ENCODE measurements at regions not wholly inside any gene's neighbourhood (a gene's known extent, or its start where the extent isn't known, plus 50 kb on each side); places are given as distances from the start of the nearest gene placed in this dataset.

- no peak overlapping the region for H3K4me3 ChIP-seq (ENCODE audit: low read depth, poor library complexity, severe bottlenecking)
- no peak for DNase-seq (ENCODE audit: low spot score in 2 of 2)
- WGBS, 2 donors, result 86 to 93% methylated on average over 1 of the region's 1 CpG
- intact Hi-C loops (cut with DNase I; ENCODE audit: low total_unique reads), result no loop called here
- TF ChIP-seq CTCF (IDR thresholded peaks at IDR 0.05), result no peak
- TF ChIP-seq POLR2A (IDR thresholded peaks at IDR 0.05), result no peak
These were observed 129.7 kb downstream of the GPAM start for GRCh38 chr10:112053895-112054294.

DNA sequence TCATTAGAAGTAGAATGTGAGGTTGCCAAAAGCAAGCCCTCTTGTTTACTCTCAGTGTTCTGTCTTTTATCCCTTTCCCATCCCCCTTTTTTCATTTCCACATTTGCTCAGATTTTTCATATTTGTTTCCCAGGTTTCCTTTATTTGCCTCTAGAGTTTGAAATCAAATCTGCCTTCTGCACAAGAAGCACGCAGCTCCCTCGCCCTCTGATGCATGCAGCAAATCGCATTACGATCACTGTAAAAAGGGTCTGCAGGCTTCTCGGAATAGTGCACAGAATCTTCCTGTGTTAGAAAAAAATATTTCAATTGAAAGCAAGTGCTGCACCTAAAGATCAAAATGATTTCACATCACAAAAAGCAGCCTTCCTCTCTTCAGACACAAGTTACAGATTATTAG lies 129.0 kb downstream of the GPAM start:
- 95 to 97% methylated on average over 5 of the region's 5 CpGs for WGBS, 2 donors
- DNase-seq (ENCODE audit: low spot score in 2 of 2), result no peak
- no peak overlapping the region for H3K4me3 ChIP-seq (ENCODE audit: low read depth, poor library complexity, severe bottlenecking)
- no peak for TF ChIP-seq CTCF (IDR thresholded peaks at IDR 0.05)
- no peak for TF ChIP-seq POLR2A (IDR thresholded peaks at IDR 0.05)
- intact Hi-C loops (cut with DNase I; ENCODE audit: low total_unique reads), result no loop called here

GRCh38 chr10:112057072-112057471 lies 126.5 kb downstream of the GPAM start:
- 89 to 96% methylated on average over 2 of the region's 2 CpGs for WGBS, 2 donors
- TF ChIP-seq POLR2A (IDR thresholded peaks at IDR 0.05), result no peak
- no peak for TF ChIP-seq CTCF (IDR thresholded peaks at IDR 0.05)
- intact Hi-C loops (cut with DNase I; ENCODE audit: low total_unique reads), result no loop called here
- no peak overlapping the region for H3K4me3 ChIP-seq (ENCODE audit: low read depth, poor library complexity, severe bottlenecking)
- no peak for DNase-seq (ENCODE audit: low spot score in 2 of 2)

DNA sequence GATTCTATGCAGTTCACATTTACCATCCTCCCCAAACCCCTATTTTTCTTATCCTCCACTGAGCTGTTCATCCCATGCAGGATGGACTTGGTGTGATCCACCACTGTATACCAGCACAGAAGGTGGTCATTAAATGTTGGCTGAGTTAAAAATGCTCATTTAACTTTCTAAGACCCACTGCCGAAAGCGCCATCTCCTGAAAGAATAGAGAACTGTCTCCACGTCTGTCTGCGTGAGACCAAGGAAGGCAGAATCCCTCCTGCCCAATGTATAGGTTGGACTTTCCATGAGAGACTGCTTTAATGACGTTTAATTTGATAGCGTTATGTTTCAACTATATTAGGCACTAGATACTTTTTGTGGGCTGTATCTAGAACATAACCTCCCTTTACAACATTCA lies 124.3 kb downstream of the GPAM start:
- intact Hi-C loops (cut with DNase I; ENCODE audit: low total_unique reads), result no loop called here
- no peak overlapping the region for H3K4me3 ChIP-seq (ENCODE audit: low read depth, poor library complexity, severe bottlenecking)
- DNase-seq (ENCODE audit: low spot score in 2 of 2), result no peak
- 78 to 93% methylated on average over 6 of the region's 6 CpGs for WGBS, 2 donors
- no peak for TF ChIP-seq CTCF (IDR thresholded peaks at IDR 0.05)
- no peak for TF ChIP-seq POLR2A (IDR thresholded peaks at IDR 0.05)

DNA sequence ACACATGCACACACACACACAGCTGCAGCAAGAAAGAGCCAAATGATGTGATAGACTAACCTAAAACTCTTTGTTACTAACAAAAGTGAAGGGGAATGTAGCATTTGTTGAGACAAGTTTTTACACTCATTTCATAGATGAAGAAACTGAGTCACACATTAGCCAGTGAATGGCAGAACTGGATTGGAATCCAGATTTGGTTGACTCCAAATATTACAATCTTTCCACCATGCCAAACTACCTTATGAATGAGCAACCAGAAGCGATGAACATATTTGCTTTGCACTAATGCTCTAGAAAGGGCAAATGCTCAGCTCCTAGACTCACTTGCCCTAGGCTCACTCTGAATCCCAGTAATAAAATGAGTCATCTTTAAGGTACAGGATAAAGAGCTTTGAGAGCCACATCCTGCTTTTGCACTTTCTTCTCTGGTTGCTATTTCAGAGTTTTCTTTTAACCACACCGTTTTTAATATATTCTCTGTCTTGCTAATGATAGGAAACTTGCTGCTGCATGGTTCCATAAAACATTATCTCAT lies 111.9 kb downstream of the GPAM start:
- intact Hi-C loops (cut with DNase I; ENCODE audit: low total_unique reads), result no loop called here
- no peak for TF ChIP-seq CTCF (IDR thresholded peaks at IDR 0.05)
- no peak for TF ChIP-seq POLR2A (IDR thresholded peaks at IDR 0.05)
- H3K4me3 ChIP-seq (ENCODE audit: low read depth, poor library complexity, severe bottlenecking), result no peak overlapping the region
- no peak for DNase-seq (ENCODE audit: low spot score in 2 of 2)
- 52 to 66% methylated on average over 2 of the region's 2 CpGs for WGBS, 2 donors

DNA sequence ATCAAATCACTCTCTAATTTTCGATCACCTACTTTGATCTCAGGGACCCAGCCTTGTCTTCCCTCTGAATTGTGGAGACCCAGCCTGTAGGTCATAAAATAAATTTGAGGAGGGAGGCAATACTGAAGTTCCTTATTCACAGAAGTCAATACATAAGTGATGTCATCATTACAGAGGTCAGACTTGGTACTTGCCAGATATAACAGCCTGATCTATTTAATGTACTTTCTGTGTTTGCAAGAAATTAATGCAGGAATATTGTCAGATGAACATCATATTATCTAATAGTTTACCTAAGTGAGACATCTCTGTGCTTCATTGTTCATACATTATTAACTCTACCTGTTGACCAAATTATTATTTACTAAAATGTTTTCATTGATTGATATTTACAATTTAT lies 105.6 kb downstream of the GPAM start:
- TF ChIP-seq CTCF (IDR thresholded peaks at IDR 0.05), result no peak
- no peak for TF ChIP-seq POLR2A (IDR thresholded peaks at IDR 0.05)
- intact Hi-C loops (cut with DNase I; ENCODE audit: low total_unique reads), result no loop called here
- DNase-seq (ENCODE audit: low spot score in 2 of 2), result no peak
- no peak overlapping the region for H3K4me3 ChIP-seq (ENCODE audit: low read depth, poor library complexity, severe bottlenecking)
- 71 to 85% methylated on average over 1 of the region's 1 CpG for WGBS, 2 donors

Measured in lower leg skin (tissue), 4 donors.